Thoracic aorta (tissue), 2 donors: ENCODE measurements at regions not wholly inside any gene's neighbourhood (a gene's known extent, or its start where the extent isn't known, plus 50 kb on each side); places are given as distances from the start of the nearest gene placed in this dataset.

Source experiments
- ATAC-seq: fragments of 150-250 bp; one replicate; pipeline ENCODE4 v1.8.0; 2017; ENCODE audit warnings: low read depth; ENCODE audit not compliant: insufficient number of reproducible peaks, low FRiP score
- DNase-seq: peaks from one replicate; pipeline ENCODE4 v3.0.0-alpha.2; 2020; ENCODE audit warnings: low spot score
- H3K27ac ChIP-seq, 2 donors: fragments of 200-600 bp; sonication (generic); 1 replicate in 1 of 2; 2 replicates in 1 of 2; pipeline ENCODE4 v1.5.1; 2016; ENCODE audit warnings: mild to moderate bottlenecking in 2 of 2, moderate library complexity in 2 of 2
- H3K27me3 ChIP-seq: fragments of 200-600 bp; sonication (generic); replicated peaks from 2 replicates; pipeline ENCODE4 v1.6.0; 2016; ENCODE audit warnings: mild to moderate bottlenecking; ENCODE audit not compliant: insufficient read depth
- H3K36me3 ChIP-seq: fragments of 200-600 bp; sonication (generic); one replicate; pipeline ENCODE4 v1.5.1; 2016
- H3K4me1 ChIP-seq, 2 donors: fragments of 200-600 bp; sonication (generic); 1 replicate in 1 of 2; 2 replicates in 1 of 2; pipeline versions ENCODE4 v1.5.1 to v1.6.0; 2016; ENCODE audit warnings: low read depth in 2 of 2, mild to moderate bottlenecking in 1 of 2; ENCODE audit not compliant: control insufficient read depth in 1 of 2
- H3K4me3 ChIP-seq: fragments of 200-600 bp; sonication (generic); 2 replicates; pipeline ENCODE4 v1.5.1; 2016; ENCODE audit warnings: mild to moderate bottlenecking
- H3K9me3 ChIP-seq: fragments of 200-600 bp; sonication (generic); 2 replicates; pipeline ENCODE4 v1.5.1; 2016
- CTCF ChIP-seq: fragments of 200-600 bp; sonication (generic); IDR thresholded peaks from one replicate; pipeline ENCODE4 v1.5.1; 2019; ENCODE audit warnings: antibody characterized with exemption

- no peak for DNase-seq
- no peak for TF ChIP-seq CTCF
- Histone ChIP-seq H3K4me3 (no peak overlapping the region), H3K27me3 (no peaks in the 10 kb centered on the region), H3K4me1 (no peaks in the 10 kb centered on the region), H3K27ac (no peak overlapping the region), H3K36me3 (no peaks in the 10 kb centered on the region), H3K9me3 (peaks cover 11% of the 10 kb centered on the region)
- no peak for ATAC-seq
Observed at GRCh38 chr11:22991196-22991595, 130.9 kb upstream of the CCDC179 start.

DNA sequence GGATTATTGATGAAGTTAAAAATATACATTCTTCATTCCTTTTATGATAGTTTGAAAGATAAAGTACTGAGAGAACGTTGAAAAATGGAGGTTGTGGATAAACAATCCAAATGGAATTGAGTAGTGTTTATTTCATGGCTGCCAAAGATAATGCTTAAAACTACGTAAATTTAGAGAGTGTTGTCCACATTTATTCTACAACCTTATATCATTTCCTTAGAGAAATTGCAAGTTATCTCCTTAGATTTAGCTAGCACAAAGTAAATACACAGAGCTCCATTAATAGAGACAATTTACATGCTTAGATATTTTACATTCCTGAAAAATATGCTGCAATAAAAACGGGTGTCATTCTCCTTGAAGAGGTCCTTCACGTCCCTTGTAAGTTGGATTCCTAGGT lies 146.5 kb upstream of the CCDC179 start:
- Histone ChIP-seq H3K9me3 (peaks cover 10% of the 10 kb centered on the region), H3K36me3 (no peaks in the 10 kb centered on the region), H3K27ac (no peak overlapping the region), H3K27me3 (no peaks in the 10 kb centered on the region), H3K4me3 (no peak overlapping the region), H3K4me1 (peaks cover 0 to 3% of the 10 kb centered on the region in 2 donors)
- no peak for TF ChIP-seq CTCF
- no peak for ATAC-seq
- no peak for DNase-seq

GRCh38 chr11:23010790-23011335 lies 150.6 kb upstream of the CCDC179 start:
- ATAC-seq: no peak
- no peak overlapping the region for H3K4me3 ChIP-seq
- DNase-seq: no peak
- H3K4me1 ChIP-seq: peaks cover 0 to 3% of the 10 kb centered on the region in 2 donors
- H3K36me3 ChIP-seq: no peaks in the 10 kb centered on the region
- H3K9me3 ChIP-seq: no peaks in the 10 kb centered on the region
- H3K27ac ChIP-seq: no peak overlapping the region
- H3K27me3 ChIP-seq: no peaks in the 10 kb centered on the region
- TF ChIP-seq CTCF: no peak

DNA sequence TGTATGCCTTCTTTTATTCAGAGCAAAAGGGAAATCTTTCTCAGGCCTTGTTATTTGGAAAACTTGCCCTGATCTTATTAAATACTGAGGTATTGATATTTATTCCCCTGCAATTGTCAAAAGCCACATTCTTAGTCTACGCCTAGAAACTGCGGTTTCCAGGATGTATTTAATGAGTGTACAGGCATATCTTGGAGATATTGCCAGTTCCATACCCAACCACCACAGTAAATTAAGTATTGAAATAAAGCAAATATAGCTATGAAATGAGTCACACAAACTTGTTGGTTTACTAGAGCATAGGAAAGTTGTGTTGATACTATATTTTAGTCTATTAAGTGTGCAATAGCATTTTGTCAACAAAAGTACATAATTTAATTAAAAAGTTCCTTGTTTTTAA lies 152.7 kb upstream of the CCDC179 start:
- no peak for DNase-seq
- no peaks in the 10 kb centered on the region for H3K4me1 ChIP-seq
- ATAC-seq: no peak
- no peak overlapping the region for H3K27ac ChIP-seq
- no peaks in the 10 kb centered on the region for H3K27me3 ChIP-seq
- H3K4me3 ChIP-seq: no peak overlapping the region
- H3K9me3 ChIP-seq: no peaks in the 10 kb centered on the region
- H3K36me3 ChIP-seq: no peaks in the 10 kb centered on the region
- TF ChIP-seq CTCF: no peak

DNA sequence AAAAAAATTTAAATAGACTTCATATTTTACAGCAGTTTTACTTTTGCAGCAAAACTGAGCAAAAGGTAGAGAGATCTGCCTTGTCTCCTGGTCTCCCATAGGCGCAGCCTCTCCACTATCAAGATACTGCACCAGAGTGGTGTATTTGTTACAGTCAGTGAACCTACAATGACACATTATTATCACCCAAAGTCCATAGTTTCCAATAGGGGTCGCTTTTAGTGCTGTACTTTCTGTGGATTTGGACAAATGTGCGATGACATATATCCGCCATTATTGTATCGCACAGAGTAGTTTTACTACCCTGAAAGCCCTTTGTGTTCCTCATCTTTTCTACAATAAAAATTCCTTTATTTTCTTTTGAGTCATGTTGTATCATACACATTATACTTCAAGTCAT lies 153.2 kb upstream of the CCDC179 start:
- no peak for ATAC-seq
- DNase-seq: no peak
- no peaks in the 10 kb centered on the region for H3K36me3 ChIP-seq
- H3K27me3 ChIP-seq: no peaks in the 10 kb centered on the region
- H3K4me1 ChIP-seq: no peaks in the 10 kb centered on the region
- no peaks in the 10 kb centered on the region for H3K9me3 ChIP-seq
- H3K4me3 ChIP-seq: no peak overlapping the region
- H3K27ac ChIP-seq: no peak overlapping the region
- TF ChIP-seq CTCF: no peak
